Left lung (tissue), 4 donors: ENCODE measurements at regions not wholly inside any gene's neighbourhood (a gene's known extent, or its start where the extent isn't known, plus 50 kb on each side); places are given as distances from the start of the nearest gene placed in this dataset.

Experiments used
- ATAC-seq: fragments of 200-7000 bp; cut with Tn5 transposase; one replicate; pipeline ENCODE4 v1.9.1; 2020; ENCODE audit warnings: moderate library complexity
- DNase-seq, 4 donors: peaks; one replicate each; pipeline ENCODE4 v3.0.0-alpha.2; 2013 to 2020
- H3K27ac ChIP-seq, 2 donors: fragments of 200-600 bp; sonication (generic) in 1 of 2; one replicate each; pipeline versions ENCODE4 v1.5.0 to v1.8.0; 2020 to 2021
- H3K27me3 ChIP-seq, 2 donors: fragments of 200-600 bp; sonication (generic) in 1 of 2; one replicate each; pipeline versions ENCODE4 v1.5.0 to v1.8.0; 2020 to 2021
- H3K36me3 ChIP-seq, 2 donors: fragments of 200-600 bp; sonication (generic) in 1 of 2; one replicate each; pipeline versions ENCODE4 v1.5.0 to v1.8.0; 2020 to 2021
- H3K4me1 ChIP-seq, 2 donors: fragments of 200-600 bp; one replicate each; pipeline ENCODE4 v1.8.0; 2021
- H3K4me3 ChIP-seq, 2 donors: fragments of 200-600 bp; sonication (generic) in 1 of 2; one replicate each; pipeline versions ENCODE4 v1.5.0 to v1.8.0; 2020 to 2021; ENCODE audit warnings: mild to moderate bottlenecking in 1 of 2
- H3K9me3 ChIP-seq, 2 donors: fragments of 200-600 bp; sonication (generic) in 1 of 2; one replicate each; pipeline versions ENCODE4 v1.5.0 to v1.8.0; 2020 to 2021
- intact Hi-C, 2 donors: fragments of 100-400 bp; cut with DNase I; formaldehyde crosslinking; loops; one replicate each; pipeline versions ENCODE4 v1.11.2 to v1.14.2; 2022
- TF ChIP-seq, protein P1 (sequence below), 2 donors: fragments of 200-600 bp; sonication (generic) in 1 of 2; IDR thresholded peaks; one replicate each; pipeline versions ENCODE4 v1.5.0 to v1.8.0; 2021; ENCODE audit warnings: antibody characterized with exemption in 2 of 2
- donor health status: DM: no; HTN: yes; CAD: no.
- donor health status: DM: no; HTN: no; CAD: no.

DNA sequence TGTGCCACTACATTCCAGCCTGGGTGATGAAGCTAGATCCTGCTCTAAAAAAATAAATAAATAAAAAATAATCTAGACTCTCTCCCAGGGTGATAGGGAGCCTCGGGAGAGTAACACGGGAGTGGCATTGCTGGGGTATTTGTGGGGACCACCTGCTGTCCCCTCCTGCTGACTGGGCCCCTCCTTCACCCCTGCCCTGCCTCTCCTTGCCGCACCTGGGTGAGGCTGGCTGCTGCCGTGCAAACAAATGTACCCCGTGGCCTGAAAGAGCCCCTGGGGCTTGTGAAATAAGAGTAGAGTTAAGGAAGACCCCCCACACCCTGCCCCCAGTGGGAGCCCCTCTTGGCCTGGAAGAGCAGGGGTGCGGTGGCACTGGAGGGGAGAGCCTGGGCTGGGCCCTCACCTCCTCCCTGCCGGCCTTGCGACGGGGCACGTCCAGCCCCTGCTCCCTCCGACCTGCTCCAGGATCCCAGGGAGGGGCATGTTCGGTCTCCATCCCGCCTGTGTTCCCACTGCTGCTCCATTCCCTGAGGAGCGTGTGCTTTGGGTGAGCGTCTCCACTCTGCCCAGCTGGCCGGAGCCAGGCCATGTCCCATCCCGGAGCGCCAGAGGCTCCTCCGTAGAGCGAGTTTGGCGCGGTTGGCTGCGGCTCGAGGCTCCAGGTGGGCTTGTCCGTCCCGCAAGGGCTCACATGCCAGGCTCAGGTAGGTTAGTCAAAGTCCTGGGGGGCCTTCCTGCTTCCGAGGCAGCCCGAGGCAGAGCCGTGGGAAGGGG lies 75.0 kb upstream of the RNU6ATAC start:
- Histone ChIP-seq H3K4me1 (peaks cover 0 to 14% of the 10 kb centered on the region in 2 donors), H3K4me3 (no peak overlapping the region), H3K27me3 (peaks cover 11 to 42% of the 10 kb centered on the region in 2 donors), H3K9me3 (no peaks in the 10 kb centered on the region), H3K27ac (no peak overlapping the region), H3K36me3 (no peaks in the 10 kb centered on the region)
- intact Hi-C loops, result no loop called here
- TF ChIP-seq, protein P1, sequence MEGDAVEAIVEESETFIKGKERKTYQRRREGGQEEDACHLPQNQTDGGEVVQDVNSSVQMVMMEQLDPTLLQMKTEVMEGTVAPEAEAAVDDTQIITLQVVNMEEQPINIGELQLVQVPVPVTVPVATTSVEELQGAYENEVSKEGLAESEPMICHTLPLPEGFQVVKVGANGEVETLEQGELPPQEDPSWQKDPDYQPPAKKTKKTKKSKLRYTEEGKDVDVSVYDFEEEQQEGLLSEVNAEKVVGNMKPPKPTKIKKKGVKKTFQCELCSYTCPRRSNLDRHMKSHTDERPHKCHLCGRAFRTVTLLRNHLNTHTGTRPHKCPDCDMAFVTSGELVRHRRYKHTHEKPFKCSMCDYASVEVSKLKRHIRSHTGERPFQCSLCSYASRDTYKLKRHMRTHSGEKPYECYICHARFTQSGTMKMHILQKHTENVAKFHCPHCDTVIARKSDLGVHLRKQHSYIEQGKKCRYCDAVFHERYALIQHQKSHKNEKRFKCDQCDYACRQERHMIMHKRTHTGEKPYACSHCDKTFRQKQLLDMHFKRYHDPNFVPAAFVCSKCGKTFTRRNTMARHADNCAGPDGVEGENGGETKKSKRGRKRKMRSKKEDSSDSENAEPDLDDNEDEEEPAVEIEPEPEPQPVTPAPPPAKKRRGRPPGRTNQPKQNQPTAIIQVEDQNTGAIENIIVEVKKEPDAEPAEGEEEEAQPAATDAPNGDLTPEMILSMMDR (IDR thresholded peaks at IDR 0.05), result no peak
- DNase-seq, result peak in 1 of 4 donors; percentile 70
- ATAC-seq, result no peak

DNA sequence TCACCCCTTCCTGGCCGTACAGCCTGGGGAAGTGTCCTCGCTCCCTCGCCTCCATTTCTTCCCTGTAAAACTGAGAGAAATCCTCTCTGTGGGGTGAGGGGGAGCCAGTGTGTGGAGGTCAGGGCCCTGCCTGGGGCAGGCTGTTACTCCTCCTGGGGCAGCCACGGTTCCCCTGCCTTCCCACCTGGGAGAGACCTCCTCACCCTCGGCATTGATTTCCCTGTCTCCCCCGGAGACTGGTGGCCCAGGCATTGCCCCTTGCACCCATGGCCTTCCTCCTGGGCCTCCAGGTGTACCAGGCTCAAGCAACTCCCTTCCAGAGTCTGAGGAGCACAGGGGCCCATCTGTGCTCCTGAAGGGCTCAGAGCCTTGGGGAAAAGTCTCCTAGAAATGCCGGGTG lies 75.6 kb upstream of the RNU6ATAC start:
- no peak for ATAC-seq
- H3K4me3 ChIP-seq, result no peak overlapping the region
- TF ChIP-seq, protein P1 (IDR thresholded peaks at IDR 0.05), result no peak

DNA sequence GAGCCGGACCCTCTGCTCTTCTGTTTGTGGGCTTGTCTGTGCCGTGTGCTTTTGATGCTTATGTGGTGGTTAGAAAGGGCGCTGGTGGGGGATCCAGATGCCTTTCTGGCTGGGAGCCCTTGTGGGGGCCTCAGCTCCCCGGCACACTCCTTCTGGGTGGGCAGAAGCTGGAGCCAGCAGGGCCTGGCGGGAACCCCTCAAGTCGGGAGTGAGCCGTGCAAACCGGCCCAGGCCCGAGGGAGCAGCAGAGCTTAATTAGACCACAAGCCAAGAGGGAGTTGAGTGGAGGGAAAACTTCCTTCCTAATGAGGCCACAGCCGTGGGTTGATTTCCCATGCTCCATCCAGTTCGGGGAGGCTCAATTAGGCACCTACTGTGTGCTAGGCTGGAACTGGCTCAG lies 76.0 kb upstream of the RNU6ATAC start:
- Histone ChIP-seq H3K27me3 (peaks cover 11 to 42% of the 10 kb centered on the region in 2 donors), H3K36me3 (no peaks in the 10 kb centered on the region), H3K9me3 (no peaks in the 10 kb centered on the region), H3K27ac (no peak overlapping the region), H3K4me1 (peaks cover 0 to 14% of the 10 kb centered on the region in 2 donors), H3K4me3 (no peak overlapping the region)
- intact Hi-C loops, result no loop called here
- ATAC-seq, result no peak
- DNase-seq, result peak in 2 of 4 donors; percentile 49 to 73
- TF ChIP-seq, protein P1 (IDR thresholded peaks at IDR 0.05), result no peak

More for the DNA sequence above, 75.6 kb upstream of the RNU6ATAC start:
- Histone ChIP-seq H3K27me3 (peaks cover 11 to 42% of the 10 kb centered on the region in 2 donors), H3K9me3 (no peaks in the 10 kb centered on the region), H3K4me1 (peaks cover 0 to 14% of the 10 kb centered on the region in 2 donors), H3K27ac (no peak overlapping the region), H3K36me3 (no peaks in the 10 kb centered on the region)
- DNase-seq, result no peak
- intact Hi-C loops, result no loop called here

DNA sequence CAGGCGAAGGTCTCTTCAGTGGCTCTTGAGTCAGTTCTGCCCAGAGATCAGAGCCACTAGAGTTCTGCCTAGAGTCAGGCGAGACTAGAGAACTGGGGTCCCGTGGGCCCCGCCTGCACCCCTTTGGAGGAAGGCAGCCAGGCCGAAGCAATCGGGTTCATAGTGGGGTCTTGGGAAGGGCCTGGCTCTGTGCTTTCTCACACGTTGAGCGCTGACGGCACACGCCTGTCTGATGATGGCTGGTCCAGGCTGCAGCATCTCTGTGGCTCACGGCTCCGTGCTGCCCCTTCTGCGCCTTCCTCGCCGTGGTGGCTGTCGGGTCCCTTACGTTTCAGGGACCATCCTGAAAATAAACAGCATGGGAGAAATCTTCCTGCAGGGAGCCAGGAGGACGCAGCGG lies 78.3 kb upstream of the RNU6ATAC start:
- Histone ChIP-seq H3K27me3 (peaks cover 11 to 34% of the 10 kb centered on the region in 2 donors), H3K4me3 (no peak overlapping the region), H3K27ac (no peak overlapping the region), H3K4me1 (peaks cover 0 to 14% of the 10 kb centered on the region in 2 donors), H3K36me3 (no peaks in the 10 kb centered on the region), H3K9me3 (peaks cover 0 to 6% of the 10 kb centered on the region in 2 donors)
- ATAC-seq, result no peak
- intact Hi-C loops, result no loop called here
- TF ChIP-seq, protein P1 (IDR thresholded peaks at IDR 0.05), result no peak
- DNase-seq, result peak in 1 of 4 donors; percentile 48

DNA sequence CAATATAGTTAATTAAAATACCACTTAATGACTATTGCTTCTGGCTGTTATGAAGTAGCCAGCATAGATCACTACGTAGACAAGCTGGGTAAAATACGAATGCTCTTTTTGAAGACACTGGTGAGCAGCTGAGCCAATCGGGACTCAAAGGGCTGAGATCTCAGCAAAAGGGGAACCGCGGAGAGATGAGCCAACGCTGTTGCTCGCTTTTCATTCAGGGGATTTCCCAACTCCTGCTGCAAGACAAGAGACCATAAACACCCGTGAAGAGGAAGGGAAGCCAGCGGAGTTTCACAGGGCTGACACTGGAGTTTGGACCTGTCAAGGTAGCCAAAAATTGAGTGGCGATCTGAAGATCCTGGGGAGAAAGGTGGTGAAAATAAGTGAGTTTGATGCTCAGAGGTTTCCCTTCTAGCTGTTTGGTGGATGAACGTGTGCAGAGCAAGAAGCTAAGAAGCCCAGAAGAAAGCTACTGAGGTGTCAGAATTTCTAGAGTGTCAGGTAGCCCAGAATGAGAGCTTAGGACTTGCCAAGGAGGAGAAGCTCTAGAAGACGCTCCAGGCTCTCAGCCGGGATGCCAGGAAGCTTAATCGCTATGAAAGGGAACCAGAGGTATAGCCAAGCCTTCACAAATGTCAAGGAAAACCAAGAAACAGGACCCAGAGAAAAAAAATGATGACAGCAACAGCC lies 79.6 kb upstream of the RNU6ATAC start:
- ATAC-seq, result peak; percentile 82

More for the DNA sequence above, 79.6 kb upstream of the RNU6ATAC start:
- Histone ChIP-seq H3K27me3 (peaks cover 11 to 29% of the 10 kb centered on the region in 2 donors), H3K4me1 (peaks cover 0 to 14% of the 10 kb centered on the region in 2 donors), H3K9me3 (peaks cover 0 to 18% of the 10 kb centered on the region in 2 donors), H3K36me3 (no peaks in the 10 kb centered on the region), H3K4me3 (no peak overlapping the region), H3K27ac (no peak overlapping the region)
- intact Hi-C loops, result no loop called here
- peak in 3 of 4 donors; percentile 62 to 78 (median 69) for DNase-seq
- TF ChIP-seq, protein P1 (IDR thresholded peaks at IDR 0.05), result no peak
